ENCODE measurements at regions not wholly inside any gene's neighbourhood (a gene's known extent, or its start where the extent isn't known, plus 50 kb on each side); places are given as distances from the start of the nearest gene placed in this dataset.
A peak's percentile ranks its signal among the peaks of the same experiment; 100 is the strongest.
"Not testable (repeated sequence)": the region's sequence is repeated elsewhere in the genome, so short reads cannot be mapped to it uniquely, and the experiment has no call there.

GRCh38 chr18:21928925-21929324 is 188.3 kb downstream of the MIB1 start:
- DNase-seq: no peak

- no peak for DNase-seq
Measured at GRCh38 chr18:21930177-21930576, 189.6 kb downstream of the MIB1 start.

GRCh38 chr18:21933931-21934765 is 193.6 kb downstream of the MIB1 start:
- DNase-seq: no peak

GRCh38 chr18:21934766-21935015 is 194.1 kb downstream of the MIB1 start:
- DNase-seq: no peak

GRCh38 chr18:21943456-21943855 is 202.9 kb downstream of the MIB1 start:
- no peak for DNase-seq

GRCh38 chr18:21949326-21950015 is 208.9 kb downstream of the MIB1 start:
- DNase-seq: no peak

- peak; percentile 61 to 73 for DNase-seq
Measured at GRCh38 chr18:21955757-21956652, 213.4 kb upstream of the GATA6 start.

GRCh38 chr18:21958263-21958662 is 211.1 kb upstream of the GATA6 start:
- no peak for DNase-seq

GRCh38 chr18:21958707-21959450 is 210.5 kb upstream of the GATA6 start:
- DNase-seq: no peak

- DNase-seq: no peak
Measured at GRCh38 chr18:21960189-21960588, 209.2 kb upstream of the GATA6 start.

- no peak for DNase-seq
Measured at GRCh38 chr18:21963336-21963735, 206.1 kb upstream of the GATA6 start.

- no peak for DNase-seq
Measured at GRCh38 chr18:21968338-21968737, 201.1 kb upstream of the GATA6 start.

GRCh38 chr18:21972281-21972680 is 197.1 kb upstream of the GATA6 start:
- no peak for DNase-seq

- DNase-seq: not testable (repeated sequence)
Measured at GRCh38 chr18:21975954-21976353, 193.4 kb upstream of the GATA6 start.

GRCh38 chr18:21978546-21979170 is 190.7 kb upstream of the GATA6 start:
- no peak for DNase-seq

GRCh38 chr18:21979171-21979560 is 190.2 kb upstream of the GATA6 start:
- DNase-seq: no peak

GRCh38 chr18:21979759-21980158 is 189.6 kb upstream of the GATA6 start:
- DNase-seq: no peak

- DNase-seq: no peak
Measured at GRCh38 chr18:21980744-21981143, 188.6 kb upstream of the GATA6 start.

GRCh38 chr18:21981489-21981888 is 187.9 kb upstream of the GATA6 start:
- not testable (repeated sequence) for DNase-seq

GRCh38 chr18:21991081-21991534 is 178.3 kb upstream of the GATA6 start:
- DNase-seq: no peak

GRCh38 chr18:21991886-21992285 is 177.5 kb upstream of the GATA6 start:
- no peak for DNase-seq

- DNase-seq: no peak
Measured at GRCh38 chr18:21996351-21996826, 173.0 kb upstream of the GATA6 start.

Measured in inflammatory macrophage (primary cell).